ENCODE measurements at regions not wholly inside any gene's neighbourhood (a gene's known extent, or its start where the extent isn't known, plus 50 kb on each side); places are given as distances from the start of the nearest gene placed in this dataset.
"Not testable (repeated sequence)": the region's sequence is repeated elsewhere in the genome, so short reads cannot be mapped to it uniquely, and the experiment has no call there.

DNA sequence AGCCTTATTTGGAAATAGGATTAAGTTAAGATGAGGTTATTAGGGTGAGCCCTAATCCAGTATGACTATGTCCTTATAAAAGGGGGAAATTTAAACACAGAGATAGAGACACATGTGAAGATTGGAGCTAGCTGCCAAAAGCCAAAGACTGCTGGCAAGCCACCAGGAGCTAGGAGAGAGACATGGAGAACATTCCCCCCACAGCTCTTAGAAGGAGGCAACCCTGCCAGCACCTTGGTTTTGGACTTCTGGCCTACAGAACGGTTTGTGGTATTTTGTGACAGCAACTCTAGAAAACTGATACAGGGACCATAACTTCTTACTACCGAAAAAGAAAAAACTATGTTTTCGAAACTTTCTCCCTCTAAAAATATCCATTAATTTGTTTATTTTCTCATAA, 245.3 kb upstream of the RARB start:
- no peak for DNase-seq

GRCh38 chr3:25184641-25185250, 243.3 kb upstream of the RARB start:
- no peak for DNase-seq

DNA sequence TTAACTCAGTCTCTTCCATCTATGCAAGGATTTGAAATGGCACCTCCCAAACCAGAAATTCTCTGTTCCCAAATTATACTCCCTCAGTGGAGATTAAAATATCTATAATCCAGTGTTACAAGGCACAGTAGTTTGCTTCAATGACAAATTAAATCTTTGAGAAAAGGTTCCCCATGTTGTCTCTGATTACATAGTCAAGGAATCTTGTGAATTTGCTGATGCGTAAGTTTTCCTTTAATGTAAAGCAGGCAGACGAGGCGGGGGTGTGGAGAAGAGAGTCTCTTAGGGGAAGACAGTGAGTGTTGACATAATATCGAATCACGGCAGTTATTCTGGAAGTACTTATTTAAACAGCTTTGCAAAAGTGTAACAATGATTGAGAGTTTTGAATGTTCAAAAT, 236.4 kb upstream of the RARB start:
- no peak for DNase-seq

DNA sequence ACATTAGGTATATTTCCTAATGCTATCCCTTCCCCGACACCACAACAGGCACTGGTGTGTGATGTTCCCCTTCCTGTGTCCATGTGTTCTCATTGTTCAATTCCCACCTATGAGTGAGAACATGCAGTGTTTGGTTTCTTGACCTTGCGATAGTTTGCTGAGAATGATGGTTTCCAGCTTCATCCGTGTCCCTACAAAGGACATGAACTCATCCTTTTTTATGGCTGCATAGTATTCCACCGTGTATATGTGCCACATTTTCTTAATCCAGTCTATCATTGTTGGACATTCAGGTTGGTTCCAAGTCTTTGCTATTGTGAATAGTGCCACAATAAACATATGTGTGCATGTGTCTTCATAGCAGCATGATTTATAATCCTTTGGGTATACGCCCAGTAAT, 228.5 kb upstream of the RARB start:
- DNase-seq = not testable (repeated sequence)

GRCh38 chr3:25212736-25213135, 215.3 kb upstream of the RARB start:
- DNase-seq = no peak

DNA sequence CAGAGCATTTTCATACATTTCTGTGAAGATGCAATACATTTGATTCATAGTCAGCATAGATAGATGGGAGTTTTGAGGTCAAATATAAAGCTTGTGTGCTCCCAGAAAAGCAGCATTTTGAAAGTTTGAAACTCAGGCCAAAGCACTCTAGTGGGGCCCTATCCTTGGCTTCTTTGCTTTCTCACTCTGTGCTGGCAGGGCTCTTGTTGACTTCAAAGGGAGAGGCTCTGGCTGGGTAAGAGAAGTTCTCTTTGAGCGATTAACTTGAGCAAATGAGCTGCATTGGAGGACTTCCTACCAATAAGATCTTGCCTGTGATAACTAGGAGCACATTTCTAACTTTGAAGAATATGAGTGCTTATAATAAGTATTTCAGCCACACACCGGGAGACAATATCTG, 214.0 kb upstream of the RARB start:
- DNase-seq = no peak

DNA sequence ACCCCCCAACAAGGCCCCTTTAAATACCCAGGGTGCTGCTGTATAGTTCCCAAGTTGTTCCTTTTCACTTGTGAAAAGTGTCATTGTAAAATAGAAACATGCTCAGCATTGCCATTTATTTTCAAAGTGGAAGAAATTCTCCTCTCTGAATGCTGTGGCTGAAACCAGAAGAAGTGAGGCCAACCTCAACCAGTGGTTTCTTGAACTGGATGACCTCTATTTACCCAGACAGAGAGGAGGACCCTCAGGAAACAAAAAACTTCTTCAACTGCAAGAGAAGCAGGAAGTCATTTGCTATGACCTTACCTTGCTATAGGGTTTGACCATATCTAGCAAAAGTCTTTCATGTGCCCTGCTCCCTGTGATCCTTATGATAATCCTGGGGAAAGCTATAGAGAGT, 209.7 kb upstream of the RARB start:
- no peak for DNase-seq

DNA sequence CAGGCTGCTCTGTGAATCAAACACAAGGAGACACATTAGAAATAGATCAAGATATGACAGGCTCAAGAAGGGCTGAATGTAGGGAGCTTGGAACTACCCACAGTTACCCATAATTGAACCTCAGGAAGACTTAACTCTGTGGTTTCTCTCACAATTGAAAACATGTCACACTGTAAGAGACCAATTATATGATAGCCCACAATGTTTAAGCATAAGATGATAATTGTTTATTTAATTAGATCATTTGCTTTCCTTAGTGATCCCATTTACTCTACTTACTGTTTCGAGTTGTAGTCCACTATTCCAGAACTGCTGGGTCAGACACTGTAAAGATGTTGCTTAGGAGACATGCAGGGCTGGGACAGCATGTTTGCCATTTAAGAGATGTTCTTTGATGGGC, 201.3 kb upstream of the RARB start:
- DNase-seq = no peak

GRCh38 chr3:25229586-25229985, 198.5 kb upstream of the RARB start:
- DNase-seq = no peak

DNA sequence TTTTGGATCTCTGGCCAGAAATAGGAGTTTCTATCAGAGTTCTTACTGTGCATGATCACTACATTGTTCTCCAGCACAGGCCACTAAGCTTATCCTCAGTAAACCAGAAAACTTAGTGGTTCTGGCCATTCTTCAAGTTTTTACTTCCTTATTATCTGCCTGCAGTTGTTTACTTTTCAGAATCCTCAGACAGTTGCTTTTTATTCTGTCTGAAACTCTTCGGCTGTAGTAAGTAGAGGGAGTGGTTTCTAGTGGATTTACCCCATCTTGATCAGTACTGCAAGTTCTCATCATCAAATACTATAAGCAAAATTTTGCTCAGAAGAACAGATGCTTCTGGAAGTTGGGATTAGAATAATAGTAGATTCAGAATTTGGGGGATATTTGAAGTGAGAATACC, 193.0 kb upstream of the RARB start:
- DNase-seq = no peak

- no peak for DNase-seq
These were observed 192.6 kb upstream of the RARB start for GRCh38 chr3:25235466-25235865.

DNA sequence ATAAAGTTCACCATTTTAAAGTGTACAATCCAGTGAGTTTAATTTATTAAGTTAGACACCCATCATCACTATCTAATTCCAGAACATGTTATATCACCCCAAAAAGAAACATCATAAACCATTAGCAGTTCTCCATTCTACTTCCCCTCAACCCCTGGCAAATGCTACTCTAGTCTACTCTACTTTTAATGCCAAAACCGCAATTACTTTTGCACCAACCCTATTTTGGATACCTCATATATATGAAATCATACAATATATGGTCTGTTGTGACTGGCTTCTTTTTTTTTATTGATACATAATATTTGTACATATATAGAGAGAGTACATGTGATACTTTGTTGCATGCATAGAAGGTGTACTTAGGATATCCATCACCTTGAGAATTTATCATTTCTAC, 190.5 kb upstream of the RARB start:
- no peak for DNase-seq

DNA sequence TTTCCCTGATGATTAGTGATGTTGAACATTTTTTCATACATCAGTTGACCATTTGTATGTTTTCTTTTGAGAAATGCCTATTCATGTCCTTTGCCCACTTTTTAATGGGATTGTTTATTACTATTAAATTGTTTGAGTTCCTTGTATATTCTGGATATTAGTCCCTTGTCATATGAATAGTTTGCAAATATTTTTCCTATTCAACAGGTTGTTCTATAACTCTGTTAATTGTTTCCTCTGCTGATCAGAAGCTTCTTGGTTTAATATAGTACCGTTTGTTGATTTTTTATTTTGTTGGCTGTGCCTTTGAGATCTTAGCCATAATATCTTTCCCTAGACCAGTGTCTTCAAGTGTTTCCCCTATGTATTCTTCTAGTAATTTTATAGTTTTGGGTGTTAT, 189.0 kb upstream of the RARB start:
- DNase-seq = no peak

GRCh38 chr3:25246913-25247312, 181.2 kb upstream of the RARB start:
- no peak for DNase-seq

DNA sequence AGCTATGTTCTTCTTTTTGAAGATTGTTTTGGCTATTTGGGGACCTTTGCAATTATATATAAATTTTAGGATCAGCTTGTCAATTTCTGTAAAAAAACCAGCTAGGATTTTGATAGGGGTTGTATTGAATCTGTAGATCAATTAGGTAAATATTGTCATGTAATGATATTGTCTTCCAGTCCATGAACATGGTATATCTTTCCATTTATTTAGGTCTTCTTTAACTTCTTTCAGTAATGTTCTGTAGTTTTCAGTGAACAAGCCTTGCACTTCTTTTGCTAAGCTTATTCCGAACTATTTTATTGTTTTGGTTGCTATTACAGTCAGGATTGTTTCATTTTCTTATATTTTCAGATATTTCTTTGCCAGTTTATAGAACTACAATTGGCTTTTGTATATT, 175.8 kb upstream of the RARB start:
- no peak for DNase-seq

- no peak for DNase-seq
These were observed 171.0 kb upstream of the RARB start for GRCh38 chr3:25257026-25257425.

DNA sequence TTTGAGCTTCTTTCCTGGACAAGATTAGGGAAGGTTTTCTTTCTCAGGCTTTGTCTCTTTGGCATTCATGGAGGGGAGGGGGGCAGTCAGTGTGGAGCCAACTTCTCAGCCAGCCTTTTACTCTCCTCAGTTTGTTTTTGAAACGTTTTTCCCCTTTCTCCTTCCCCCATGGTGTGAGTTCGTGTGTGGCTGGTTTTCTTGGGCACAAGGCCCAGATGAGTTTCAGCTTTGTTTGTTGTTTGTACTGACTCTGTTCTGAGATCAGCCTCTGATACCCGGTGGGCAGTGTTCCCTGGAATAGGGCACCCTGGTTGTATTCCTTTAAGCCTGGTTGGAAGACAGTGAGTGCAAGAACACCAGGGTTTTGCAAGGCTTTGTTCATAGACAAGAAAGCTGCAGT, 168.2 kb upstream of the RARB start:
- peak in 3 of 51 donors; percentile 4 to 10 (median 7) for DNase-seq

DNA sequence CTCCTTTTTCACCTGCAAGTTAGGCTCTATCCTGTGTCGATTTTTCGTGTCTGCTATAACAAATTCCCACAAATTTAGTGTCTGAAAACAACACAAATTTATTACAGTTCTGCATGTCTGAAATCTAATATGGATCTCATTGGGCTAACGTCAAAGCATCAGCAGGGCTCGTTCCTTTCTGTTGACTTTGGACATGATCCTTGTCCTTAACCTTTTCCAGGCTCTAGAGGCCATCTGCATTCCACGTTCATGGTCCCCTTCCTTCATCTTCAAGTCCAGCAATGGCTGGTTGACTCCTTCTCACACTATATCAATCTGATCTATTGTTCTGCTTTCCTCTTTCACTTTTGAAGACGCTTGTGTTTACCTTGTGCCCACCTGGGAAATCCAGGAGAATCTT, 165.7 kb upstream of the RARB start:
- DNase-seq = no peak

DNA sequence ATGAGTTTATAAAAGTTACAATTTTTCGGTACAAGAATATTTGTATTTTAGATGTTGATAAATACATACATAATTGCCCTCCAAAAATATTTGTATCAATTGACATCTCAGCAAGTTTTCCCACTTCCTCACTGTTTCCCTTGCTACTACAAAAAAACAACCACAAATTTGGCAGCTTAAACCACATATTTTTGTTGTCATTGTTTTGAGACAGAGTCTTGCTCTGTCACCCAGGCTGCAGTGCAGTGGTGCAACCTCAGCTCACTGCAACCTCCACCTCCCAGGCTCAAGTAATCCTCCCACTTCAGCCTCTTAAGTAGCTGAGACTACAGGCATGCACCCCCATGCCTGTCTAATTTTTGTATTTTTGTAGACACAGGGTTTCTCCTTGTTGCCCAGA, 162.8 kb upstream of the RARB start:
- no peak for DNase-seq

DNA sequence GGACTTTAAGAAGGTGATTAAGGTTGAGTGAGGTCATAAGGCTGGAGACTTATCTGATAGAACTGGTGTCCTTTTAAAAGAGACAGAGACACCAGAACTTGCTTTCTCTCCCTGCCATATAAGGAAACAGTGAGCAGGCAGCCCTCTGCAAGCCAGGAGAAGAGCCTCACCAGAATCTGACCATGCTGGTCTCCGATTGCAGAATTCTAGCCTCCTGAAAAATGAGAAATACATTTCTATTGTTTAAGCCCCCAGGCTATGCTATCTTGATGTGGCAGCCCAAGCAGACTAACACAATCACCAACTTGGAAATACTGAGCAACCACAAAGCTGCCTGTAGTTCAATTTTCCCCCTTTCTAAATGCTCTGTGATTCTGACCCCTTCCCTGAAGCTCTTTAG, 161.4 kb upstream of the RARB start:
- DNase-seq = no peak

DNA sequence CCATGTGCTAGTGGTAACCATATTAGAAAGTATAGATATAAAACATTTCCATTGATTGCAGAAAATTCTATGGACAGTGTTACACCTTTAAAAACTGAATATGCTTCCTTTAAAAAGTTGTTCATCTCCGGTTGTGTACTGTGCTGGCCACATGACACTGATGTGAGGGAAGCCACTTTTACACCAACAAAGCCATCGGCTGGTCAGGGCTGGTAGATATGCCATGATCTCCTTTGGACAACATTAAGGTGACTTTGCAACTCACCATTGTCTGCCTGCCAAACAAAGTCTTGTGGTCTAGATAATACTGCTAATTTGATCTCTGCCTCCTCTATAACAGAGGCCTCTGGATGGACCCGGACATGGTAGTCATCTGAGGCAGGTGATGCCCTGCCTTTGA, 156.0 kb upstream of the RARB start:
- DNase-seq = no peak

DNA sequence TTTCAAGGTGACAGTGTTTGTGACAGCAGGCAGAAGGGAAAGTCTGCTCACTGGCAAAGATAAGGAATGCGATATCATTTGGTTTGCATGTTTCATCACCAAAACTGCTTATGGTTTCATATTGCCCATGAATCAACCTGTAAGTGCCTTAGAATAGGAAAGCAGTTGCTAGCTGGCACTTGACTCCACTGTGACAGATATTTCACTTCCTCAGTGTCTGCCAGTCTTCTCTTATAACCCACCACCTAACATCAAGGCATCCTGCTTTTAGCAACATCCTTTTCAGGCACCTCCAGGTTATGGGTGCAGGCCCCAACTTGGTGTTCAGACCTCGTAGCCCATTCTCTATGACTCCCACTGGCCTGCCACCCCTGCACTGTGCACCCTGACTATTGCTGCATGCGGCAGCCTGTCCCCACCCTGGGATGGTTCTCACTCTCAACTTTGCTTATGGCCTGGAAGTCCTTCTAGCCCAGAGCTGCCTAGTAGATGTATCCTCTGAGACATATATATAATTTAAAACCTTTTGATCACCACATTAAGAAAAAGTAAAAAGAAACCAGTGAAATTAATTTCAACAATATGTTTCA, 154.4 kb upstream of the RARB start:
- no peak for DNase-seq

GRCh38 chr3:25277503-25277902, 150.6 kb upstream of the RARB start:
- no peak for DNase-seq
